HG03097 (cell line): ENCODE measurements at regions not wholly inside any gene's neighbourhood (a gene's known extent, or its start where the extent isn't known, plus 50 kb on each side); places are given as distances from the start of the nearest gene placed in this dataset.

Experiments
- ATAC-seq: cut with Tn5 transposase; IDR thresholded peaks from one replicate; pipeline ENCODE4 v1.9.1; 2021; ENCODE audit not compliant: unreplicated experiment, low FRiP score

DNA sequence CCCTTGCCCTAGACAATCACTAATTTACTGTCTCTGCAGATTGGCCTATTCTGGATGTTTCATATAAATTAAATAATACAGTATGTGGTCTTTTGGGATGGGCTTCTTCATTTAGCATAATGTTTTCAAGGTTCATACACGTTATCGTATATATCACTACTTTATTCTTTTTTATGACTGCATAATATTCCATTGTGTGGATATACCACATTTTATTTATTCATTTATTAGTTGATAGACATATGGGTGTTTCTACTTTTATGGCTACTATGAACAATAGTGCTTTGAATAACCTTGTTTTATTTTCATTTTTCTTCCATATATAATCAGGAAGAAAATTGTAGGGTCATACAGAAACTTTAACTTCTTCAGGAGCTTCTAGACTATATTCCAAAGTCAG, 108.5 kb upstream of the PAPPA start:
- no peak for ATAC-seq

DNA sequence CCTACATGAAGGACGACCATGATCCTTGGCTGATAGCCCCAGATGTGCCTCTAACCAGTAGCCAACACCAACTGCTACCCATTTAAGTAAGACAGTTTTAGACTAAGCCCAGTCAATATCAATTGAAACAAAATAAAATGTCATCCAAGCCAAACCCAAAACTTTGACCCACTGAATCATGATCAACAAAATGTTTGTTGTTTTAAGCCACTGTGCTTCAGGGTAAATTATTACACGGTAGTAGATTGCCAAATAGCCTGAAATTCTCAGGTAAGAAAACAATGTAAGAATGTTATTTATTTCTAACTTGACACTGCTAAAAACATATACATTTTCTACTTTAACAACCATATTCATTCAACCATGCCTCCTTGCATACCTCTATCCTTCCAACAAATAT, 105.5 kb upstream of the PAPPA start:
- ATAC-seq: no peak

DNA sequence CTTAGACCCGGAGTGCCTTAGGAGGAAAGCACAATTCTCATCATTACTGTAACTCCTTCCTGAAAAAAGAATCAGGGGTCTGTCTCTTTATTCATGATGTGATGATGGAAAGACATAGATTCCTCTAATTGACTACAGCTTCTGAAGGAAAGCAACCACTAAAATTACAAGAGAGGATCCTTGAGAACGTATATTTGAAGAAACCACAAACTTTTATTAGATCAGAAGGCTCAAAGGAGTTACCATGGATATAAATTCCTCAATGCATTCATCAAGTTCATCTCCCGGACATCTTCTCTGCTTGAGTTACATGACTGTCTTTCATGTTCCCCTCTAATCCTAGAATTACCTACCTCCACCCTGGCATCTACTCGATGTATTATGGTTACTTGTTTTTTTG, 104.1 kb upstream of the PAPPA start:
- ATAC-seq: no peak

DNA sequence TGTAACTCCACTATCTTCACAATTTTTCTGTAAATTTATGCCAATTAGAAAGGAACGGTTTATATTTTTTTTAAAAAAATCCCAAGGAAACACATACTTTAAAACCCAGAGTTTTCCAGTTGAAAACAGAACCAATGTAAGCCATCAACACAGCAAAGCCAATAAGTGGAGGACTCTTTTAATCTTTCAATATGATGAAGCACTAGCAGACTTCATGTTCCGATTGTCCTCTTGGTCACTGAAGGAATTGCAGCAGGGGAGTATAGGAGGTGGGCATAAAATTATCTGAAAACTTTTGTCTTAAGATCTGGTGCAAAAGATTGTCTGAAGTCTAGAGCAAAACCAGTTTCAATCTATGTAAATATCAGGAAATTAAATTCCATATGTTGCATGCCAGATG, 102.1 kb upstream of the PAPPA start:
- no peak for ATAC-seq

DNA sequence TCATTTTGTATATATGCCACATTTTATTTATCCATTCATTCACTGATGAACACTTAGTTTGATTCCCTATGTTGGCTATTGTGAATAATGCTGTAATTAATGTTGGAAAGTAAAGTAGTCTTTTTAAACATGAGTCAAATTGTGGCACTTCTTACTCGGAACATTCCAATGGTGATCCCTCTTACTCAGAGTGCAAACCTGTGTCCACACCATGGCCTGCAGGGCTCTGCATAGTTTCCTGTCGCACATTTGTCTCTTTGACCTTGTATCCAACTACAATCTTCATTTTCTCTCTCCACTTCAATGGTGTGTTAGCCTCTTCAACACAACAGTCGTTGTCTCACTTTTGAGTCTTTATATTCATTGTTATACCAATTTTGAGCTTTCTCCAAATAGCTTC, 98.1 kb upstream of the PAPPA start:
- no peak for ATAC-seq

DNA sequence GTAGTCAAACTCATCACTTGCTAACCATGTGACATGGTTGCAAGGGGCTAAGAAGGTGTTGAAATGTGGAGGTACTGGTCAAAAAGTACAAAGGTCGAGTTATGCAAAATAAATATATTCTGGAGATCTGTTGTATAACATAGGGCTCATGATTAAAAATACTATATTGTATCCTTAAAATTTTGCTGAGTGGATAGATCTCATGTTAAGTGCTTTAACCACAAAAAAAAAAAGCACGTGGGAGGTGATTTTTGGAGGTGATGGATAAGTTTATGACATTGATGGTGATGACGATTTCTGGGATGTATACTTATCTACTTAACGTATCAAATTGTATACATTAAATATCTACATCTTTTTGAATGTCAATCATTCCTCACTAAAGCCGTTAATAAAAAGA, 96.2 kb upstream of the PAPPA start:
- no peak for ATAC-seq

DNA sequence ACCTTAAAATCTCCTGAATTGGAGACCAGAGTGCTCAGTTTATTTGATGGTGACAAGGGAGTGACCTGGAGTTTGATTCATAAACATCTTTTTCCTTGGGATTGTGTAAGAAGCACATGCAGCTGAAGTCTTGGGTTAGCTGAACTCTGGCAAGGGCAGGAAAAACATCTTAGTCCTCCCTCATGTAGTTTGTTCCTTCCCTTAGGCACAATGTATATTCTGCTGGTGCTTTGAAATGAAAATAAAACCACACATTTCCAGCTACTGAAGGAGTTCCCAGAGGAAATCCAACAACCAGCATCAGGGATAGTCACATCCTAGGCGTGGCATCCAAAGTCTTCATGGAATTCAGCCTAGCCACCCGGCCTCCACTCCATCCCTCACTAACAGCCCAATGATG, 95.2 kb upstream of the PAPPA start:
- no peak for ATAC-seq

DNA sequence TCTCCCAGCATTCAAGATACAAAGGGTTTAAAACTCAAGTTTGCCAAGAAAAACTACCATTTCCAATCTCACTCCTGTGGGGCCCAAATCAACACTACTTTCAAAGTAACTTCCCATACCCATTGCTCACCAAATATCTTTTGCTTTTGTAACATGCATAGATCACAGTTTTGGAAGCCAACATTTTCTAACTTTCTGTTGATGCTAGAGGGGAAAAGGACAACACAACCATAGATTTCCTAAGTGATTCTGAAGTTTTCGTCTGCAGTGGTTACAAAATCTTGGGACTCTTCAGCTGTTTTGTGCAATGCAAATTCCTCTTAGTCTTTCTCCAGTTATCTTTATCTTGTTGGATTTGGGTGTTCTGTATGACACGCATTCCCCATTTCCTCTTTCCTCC, 94.1 kb upstream of the PAPPA start:
- no peak for ATAC-seq

DNA sequence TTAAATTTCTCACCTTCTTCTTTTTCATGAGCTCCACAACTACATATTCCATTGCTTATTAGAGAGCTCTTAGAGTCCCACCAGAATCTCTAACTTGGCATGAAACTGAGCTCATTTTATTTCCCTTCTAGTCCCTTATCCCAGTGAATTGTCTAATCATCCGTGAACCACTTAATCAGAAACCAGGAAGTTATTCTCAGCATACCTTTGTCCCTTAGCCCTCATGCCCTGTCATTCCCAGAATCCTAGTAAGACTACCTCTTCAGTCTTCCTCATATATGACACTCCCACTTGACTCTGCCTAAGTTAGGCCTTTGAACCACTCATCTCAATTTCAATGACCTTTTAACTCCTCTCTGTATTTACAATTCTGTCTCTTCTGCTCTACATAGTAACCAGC, 93.0 kb upstream of the PAPPA start:
- no peak for ATAC-seq

DNA sequence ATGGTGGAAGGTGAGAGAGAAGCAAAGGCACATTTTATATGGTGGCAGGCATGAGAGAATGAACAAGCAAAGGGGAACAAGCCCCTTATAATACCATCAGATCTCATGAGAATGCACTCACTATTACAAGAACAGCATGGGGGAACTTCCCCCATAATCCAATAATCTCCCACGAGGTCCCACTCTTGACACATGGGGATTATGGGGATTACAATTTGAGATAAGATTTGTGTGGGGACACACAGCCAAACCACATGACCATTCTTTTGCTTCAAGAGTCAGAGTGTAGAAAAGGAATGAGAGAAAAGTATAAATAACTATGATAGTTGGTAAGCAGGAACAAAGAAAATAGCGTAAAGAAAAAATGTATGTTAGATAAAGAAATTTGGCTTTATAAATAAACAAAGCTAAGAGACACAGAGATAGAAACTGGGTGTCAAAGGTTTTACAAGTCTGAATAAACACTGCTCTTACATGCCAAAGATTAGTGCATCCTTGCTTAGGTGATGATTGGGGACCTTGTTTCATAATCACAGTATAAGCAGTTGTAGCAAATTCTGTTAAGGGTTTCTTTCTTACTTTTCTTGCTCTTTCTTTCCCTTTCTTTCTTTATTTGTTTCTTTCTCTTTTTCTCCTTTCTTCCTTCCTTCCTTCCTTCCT, 91.9 kb upstream of the PAPPA start:
- no peak for ATAC-seq

DNA sequence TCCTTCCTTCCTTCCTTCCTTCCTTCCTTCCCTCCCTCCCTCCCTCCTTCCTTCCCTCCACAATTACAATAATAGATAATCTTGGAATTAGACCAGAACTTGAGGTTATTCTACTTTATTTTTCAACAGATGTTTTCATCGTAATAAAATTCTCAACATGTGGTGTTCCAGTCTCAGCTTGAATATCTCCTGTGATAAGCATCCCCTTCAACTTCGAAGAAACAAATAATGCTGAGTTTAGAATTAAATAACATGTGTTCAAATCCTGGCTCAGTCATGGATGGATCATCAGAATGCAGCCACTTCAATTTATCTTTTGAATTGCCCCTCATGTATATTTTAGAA, 91.4 kb upstream of the PAPPA start:
- ATAC-seq: no peak

DNA sequence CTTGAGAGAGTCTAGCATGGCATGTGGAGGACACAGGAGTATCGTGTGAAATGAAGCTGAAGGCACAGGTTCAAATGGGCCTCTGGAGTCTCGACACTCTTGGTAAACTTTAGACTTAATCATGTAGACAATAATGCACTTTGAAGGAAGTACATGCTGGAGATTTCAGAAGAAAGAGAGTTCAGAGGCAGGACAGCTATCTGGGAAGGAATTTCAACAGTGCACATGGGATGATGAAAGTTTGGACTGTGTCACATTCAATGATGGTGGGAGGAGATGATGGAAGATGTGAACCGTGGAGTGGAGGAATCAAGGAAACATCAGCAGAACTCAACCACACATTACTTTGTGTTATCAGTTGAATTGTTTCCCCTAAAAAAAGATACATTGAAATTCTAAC, 88.6 kb upstream of the PAPPA start:
- no peak for ATAC-seq

DNA sequence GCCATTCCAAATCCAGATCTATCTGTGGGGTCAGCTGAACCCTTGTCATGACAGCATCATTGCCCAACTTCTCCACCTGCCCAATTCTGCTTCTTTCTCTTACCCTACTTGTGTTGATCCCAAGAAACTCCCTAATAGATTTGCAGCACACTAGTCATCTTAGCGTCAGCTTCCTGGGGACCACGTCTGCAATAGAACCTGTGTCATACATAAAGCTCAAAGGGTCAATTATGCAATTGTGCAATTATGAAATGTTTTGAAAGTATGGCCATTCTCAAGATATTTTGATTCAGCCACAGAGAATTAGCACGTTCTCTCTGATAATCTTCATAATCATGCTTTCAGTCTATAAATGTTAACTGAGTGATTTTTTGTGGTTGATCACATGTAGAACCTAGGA, 87.4 kb upstream of the PAPPA start:
- no peak for ATAC-seq

DNA sequence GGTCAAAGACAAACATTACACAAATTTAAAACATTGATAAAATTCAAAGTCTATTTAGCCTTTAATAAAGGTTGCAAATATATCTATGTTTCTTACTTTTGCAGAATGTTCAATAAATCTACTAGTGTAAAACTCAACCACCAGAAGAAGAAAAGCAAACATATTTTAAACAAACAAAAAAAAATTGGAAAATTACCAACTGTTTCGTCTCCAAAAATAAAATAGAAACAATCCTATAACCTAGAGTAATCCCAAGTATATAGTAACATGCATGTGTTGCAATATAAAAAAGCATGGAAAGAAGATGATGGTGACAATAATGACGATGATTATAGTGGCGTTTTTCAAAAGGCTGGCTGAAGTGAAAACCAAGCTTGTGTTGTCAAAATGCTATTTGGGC, 86.0 kb upstream of the PAPPA start:
- ATAC-seq: no peak

DNA sequence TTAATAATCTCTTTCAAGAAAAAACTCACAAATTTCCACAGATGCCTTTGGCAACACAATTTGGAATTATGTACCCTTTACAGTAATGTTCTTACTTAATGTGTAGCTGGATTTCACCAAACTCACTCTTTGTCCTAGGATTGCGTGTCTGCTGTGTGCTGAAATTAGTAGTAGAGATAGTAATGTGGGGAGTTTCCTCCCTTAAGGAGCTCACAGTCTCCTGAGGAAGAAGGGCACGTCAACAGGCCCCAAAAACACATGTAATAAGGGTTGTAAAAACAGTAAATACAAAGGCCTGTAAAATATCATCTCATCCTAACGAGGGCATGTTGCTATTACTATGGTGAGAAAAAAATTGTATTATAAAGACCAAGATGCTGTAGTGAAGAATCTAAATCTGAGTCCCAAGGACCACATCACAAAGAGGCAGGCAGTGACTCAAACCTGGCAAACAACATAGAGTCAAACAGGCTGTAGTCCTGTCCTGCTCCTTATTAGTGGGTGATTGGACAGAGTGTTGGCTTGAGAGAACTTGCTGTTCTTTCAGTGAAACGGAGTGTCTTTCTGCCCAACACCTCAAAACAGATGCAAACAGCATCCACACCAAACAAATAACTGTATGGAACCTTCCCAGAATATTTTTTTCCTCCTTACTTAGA, 83.2 kb upstream of the PAPPA start:
- no peak for ATAC-seq

DNA sequence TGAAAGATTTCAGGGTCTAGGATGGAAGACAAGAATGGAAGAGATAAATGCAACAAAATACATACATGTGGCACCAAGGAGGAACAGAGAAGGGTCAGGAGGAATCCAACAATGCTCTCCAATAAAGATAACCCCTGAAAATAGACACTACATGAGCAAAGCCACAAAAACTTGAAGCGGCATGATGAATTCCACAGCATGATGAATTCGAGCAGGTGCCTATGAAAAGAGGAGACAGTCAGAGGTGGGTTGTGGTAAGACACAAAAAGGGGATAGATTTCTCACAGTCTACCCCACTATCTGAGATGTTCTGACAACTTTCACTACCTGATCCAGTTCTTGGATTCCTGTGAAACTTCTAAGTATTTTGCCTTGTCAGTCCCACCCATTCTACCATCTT, 81.5 kb upstream of the PAPPA start:
- ATAC-seq: no peak

DNA sequence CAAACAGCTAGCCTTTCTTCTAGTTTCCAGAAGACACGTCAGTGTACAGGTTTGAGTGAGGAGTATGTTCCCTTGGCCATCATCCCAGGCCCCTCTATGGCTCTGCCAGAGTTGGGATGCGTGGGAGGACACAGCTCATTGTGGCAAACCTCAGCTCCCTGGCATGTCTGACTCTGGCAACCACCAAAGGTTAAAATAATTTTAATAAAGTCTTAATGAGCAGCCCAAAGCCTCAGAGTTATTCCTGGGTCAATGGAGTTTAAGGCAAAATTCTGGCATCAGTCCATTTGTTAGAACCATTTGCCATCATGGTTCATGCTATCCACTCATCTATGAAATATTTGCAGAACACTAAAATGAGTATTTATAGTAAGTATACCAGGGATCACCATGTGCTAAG, 79.8 kb upstream of the PAPPA start:
- no peak for ATAC-seq

DNA sequence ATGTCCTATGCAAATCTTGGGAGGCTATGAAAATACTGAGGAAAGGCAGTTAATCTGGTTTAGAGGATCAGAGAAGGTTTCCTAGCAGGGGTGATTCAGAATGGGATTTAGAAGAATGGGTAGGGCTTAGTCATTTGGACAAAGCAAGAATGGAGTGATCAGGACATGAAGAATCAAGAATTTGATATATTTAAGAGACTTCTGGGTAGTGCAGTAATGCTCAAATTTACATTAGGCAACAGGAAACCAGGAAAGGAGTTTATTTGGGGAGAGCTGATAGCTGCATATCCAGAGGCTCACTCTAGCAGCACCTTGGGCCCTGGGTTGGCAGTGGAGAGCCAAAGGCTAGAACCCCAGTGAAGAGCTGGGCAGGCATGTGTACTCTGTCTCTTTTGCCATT, 78.9 kb upstream of the PAPPA start:
- ATAC-seq: no peak

DNA sequence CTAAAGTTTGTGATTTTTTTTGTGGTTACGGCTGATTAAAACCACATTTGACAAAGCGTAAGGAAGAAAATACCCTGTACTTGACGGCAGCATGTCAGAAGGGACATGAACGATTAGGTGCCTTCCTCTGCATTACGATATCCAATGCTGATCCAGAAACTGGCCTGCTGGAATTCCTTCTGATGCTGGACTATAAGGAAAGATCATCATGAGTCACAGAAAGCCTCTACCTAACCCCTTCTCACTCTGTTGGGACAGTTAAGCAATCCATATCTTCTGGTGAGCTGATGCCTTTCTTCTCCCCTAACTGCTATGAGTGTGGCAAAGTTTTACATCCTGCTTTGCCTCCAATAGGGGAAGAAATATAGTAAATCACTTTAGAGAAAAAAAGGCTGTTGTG, 78.4 kb upstream of the PAPPA start:
- ATAC-seq: no peak

DNA sequence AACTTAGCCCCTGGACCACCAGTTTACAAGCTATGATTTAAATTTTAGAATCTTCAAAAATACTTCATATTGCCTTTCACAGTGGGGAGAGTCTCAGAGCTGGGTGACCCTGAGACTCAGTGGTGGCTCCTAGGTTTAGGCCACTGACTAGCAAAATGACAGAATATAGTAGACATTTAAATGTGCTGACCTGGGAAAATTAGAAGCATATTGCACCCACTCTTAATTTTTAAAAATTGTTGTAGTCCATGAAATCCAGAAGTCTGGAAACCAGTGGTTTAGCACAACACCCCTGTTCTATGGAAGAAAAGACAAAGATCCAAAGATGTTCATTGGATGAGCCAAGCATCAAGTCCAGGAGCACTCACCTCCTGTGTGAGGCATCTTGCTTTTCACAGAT, 75.0 kb upstream of the PAPPA start:
- no peak for ATAC-seq

DNA sequence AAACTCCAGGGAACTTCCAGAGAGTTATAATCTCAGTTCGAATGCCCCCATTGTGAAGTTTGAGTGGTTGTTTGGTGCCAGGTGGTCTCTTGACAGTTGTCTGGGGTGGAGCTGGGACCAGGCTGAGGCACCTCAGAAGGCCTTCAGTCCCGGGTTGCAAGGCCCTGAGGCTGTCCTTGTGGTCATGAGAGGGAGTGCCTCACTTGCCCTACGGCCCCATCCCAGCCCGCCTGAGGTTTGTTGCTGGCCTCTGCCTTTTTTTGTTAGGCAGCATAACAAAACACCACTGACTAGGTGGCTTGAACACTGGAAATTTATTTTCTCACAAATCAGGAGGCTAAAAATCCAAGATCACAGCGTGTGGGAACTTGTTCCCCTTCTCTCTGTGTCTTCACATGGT, 73.0 kb upstream of the PAPPA start:
- no peak for ATAC-seq

DNA sequence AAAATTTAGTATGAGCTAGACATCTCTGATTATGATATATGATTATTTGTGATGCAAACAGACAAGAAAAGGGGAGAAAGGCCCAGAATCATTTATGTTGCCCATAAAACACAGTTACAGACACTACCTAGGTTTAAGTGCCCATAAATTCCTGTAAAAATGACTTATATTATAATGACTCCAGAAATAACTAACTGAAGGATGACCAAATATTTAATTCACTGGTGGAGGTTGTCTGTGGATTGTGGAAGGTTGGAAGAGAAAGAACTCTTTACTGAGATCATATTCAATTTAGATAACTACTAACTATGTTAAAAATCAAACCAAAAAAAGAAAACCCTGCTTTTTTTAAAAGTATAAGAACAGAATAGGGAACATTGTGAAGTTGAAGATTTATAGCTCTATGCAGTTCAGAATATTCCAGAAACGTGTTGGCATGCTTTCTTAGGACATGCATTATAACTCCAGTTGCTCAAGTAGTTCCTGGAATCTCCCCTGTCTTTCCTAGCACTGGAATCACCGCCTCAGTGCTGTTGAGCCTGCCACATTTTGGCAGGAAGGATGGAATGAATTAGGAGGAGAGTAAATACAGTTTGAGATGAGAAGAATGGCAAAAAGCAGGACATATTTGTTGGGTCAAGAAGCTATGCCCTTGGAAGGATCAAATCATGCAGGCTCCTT, 72.0 kb upstream of the PAPPA start:
- ATAC-seq: no peak
